ENCODE measurements at regions not wholly inside any gene's neighbourhood (a gene's known extent, or its start where the extent isn't known, plus 50 kb on each side); places are given as distances from the start of the nearest gene placed in this dataset.
"Not testable (repeated sequence)": the region's sequence is repeated elsewhere in the genome, so short reads cannot be mapped to it uniquely, and the experiment has no call there.

DNA sequence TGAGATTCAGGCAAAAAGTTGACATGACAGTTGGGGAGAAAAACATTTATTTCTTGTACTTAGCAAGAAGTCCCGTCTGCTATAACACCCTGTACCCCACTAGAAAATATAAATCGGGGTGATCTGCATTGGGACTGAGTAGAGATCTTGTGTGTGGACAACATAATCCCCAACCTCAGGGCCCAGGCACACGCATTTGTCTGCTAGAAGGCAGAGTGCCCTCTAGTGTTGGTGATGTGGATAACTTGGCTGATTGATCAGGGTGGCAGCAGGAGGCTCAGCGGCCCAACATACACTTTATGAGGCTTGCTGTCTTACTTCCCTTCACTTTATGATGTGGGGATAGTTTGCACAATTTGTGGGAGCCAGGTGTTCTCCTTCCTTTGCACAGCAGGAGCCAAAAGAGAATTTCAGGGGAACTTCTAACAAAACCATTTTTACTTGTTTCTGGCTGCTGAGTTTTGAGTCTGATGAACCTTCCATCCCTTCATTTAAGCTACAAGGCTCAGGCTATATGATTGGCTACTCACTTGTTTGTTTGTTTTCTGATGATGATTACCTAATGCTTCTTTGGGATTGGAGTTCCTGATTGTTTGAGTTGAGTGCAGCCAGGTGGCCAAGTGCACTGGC is 263.2 kb downstream of the DMAC1 start:
- DNase-seq: no peak

DNA sequence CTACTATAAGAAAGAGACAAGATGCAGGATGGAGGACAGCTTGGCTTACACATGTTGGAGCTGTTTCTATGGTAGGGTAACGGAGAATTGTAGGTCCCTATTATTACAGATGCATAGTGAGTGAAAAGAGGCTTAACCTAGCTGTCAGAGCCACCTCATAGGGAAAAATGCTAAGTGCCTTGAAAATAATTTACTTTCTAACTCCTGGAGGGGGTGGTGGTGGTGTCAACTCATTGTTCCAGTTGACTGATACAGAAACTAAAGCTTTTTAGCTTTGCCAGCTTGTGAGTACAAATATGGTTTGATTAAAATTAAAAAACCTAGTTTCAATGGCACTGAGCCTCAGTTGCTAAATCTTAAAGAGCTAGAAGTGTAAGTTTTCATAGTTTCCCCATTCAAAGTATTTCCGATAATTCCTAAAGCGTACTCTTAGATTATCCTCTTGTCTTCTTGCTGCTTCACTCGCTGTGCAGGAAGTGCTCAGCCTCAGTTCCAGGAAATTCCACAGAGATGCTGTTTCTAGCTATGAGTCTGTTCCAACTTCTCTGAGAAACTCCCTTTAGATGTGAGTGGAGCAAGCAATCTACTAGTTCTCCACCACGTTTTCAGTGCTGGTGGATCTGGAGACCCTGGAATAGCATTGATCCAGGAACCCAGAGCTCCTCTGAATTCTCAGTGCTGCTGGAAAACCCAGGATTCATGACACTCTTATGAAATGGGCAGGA is 265.2 kb downstream of the DMAC1 start:
- no peak for DNase-seq

DNA sequence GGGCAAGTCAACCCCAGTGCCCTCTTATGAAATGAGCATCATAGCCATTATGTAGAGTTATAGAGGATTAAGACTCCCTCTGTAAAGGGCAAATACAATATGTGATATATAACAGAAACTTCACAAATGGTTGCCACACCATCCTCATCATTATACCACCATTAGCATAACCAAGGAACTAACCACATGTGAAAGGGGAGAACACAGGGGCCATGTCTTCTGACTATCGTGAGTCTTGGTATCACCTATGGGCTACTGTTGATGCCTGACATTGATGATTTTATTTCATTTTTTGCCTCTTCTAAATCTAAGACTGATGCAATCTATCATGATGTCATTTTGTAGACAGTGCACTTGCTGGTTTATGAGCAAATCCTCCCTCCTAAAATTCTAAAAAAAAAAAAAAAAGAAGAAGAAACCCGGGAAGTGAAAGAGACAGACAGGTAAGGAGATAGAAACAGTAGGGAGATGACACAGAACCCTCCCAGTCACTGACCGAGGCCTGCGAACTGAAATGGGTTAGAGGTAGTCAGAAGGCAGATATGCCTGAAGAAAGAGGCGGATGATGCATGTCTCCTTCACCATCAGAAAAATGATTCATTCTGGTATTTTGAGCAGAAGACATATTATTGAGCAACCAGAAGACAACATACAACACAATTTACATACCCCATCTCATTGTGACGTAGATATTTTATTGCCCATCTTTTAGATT is 266.0 kb downstream of the DMAC1 start:
- DNase-seq: no peak

DNA sequence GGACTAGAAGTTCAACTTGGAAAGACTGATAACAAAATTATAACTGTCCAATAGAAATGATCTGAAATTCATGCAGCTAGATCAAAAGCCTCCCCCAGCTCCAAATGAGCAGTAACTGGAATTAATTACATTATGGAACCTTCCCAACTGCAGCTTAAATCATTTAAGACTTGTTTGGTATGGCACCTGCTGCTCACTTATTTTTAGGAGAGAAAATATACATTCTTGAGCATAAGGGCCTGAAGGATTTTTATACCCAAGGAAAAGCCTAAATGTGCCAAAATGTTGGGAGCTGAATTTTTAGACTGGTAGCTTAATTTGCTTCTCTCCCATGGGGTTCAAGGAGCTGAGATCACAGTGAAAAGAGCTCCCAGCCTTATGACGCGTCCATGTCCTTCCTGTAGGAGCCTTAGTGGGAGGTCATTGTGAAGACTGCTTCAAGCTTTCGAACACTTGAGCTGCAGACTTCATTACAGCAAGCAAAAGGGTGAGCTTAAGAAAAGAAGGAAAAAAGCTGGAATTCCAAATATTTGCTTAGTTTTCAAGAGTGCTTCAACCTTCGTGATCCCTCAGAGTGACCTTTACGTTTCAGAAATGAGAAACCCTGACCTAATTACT is 276.0 kb downstream of the DMAC1 start:
- no peak for DNase-seq

DNA sequence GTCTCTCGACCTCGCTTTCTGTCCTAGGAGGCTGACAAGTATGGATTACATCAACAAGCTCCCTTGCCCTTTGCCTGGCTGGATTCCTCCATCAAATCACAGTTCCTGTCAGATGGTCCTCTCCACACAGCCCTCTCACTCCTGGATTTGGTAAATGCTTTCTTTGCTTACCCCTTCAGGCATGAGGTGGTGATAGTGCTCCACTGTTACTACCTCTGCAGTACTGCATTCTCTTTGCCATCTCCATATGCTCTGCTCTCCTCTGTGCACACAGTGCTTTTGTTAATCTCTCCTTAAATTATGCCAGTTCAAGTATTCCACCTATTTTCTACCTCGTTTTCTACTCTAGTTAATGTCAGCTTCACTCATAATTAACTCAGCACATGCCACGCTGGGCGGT is 279.2 kb downstream of the DMAC1 start:
- no peak for DNase-seq

DNA sequence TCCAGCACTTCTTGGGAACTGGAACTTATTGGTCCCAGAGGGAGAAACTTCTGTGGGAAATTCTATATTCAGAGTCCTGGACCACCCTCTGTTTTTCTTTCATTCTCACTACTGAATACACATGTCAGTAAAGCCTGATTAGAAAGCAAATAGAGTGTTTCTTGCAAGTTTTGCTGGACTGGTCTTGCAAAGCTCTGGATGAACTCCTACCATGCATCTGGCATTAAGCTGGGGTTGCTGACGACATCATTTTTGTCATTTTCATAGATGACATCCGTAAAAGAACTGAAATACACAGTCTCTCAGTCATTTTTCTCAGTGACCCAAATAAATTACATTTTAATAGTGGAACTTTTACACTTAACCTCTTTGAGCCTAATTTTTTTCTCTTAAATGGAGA is 283.2 kb downstream of the DMAC1 start:
- no peak for DNase-seq

DNA sequence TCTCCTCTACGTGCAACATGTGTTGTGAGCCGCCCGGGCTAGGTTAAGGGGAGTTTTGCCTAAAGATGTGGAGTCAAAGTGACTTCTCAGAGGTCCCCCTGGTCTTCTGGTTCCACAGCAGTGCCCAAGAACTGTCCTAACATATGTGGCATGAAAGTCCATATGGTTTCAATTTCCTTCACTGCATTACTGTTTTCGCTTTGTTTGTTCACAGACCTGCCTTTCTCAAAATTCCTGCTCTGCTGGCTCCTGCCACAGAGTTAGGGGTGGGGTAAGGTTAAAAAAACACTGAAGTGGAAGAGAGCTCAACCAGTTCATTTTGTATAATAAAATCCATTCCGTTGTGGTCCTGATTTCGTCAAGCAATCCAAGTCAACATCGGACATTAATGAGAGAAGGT is 289.4 kb downstream of the DMAC1 start:
- no peak for DNase-seq

DNA sequence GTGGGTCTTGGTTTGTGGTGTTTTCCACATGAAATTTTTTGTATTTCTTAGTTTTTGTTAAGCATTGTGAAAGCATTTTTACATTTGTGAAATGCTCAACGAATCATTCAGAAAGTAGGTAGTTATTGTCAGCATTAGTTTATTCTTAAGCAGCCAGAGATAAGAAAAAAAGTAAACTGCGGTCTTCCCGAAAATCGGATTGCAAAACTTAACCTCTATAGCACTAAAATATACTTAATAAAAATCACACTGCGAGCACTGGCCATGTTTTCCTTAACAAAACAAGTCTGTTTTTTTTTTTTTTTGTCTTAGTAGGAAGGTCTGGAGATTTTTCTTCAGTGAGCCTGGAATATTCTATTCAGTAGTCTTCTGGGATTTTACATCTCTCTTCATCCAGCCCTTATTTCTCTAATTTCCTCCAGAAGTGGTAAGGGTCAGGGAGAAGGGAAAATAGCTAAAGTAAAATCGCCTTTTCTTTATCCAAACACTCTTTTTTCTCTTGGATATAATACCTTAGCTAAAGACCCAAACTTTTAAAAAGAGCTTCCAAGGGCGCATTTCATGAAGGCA is 289.9 kb downstream of the DMAC1 start:
- no peak for DNase-seq

DNA sequence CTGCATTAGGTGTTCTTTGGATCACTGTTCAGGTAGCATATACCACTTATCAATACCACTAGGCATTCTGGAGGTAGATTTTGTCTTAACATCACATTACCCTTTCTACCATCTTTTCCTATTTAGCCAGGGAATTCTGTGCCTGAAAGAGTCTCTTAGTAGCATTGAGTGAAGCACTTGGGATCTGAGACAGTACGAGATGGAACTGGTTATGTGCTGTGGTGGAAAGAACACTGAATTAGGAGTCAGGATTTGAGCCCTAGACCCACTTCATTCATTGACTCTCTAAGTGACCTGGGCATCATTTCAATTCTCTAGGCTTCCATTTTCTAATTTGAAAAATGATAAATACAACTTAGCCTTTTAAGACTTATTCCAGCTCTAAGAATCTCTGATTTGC is 291.1 kb downstream of the DMAC1 start:
- DNase-seq: no peak

DNA sequence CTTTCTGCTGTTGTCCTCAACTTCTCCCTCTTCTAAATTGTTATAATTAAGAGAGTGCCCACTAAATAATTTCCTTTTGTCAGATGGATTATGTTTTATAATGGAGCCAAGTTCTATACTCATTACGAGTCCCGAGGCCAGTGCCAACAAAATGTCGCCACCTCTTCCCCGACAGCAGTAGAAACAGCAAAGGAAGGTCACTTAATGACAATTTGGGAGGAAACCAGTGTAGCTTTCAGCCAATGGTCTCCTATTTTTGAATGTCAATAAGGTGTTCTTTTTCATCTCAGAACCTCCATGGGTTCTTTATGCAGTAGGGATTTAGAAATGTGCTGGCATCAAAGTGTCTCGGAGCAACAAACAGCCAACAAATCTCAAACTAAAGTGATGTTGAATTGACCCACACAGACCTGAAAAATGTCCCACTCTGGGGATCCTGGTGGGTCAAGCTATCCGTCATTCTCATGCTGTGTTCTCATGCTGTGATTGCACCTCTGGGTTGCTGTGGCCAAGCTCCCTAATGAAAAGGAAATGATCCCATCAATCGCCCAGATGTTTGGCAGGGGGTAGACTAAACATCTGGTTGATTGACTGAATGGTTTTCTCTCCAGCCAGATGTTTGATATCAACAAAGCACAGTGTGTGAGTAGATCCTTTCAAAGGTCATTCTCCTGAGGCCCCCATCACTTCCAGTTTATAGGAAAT is 291.9 kb downstream of the DMAC1 start:
- no peak for DNase-seq

DNA sequence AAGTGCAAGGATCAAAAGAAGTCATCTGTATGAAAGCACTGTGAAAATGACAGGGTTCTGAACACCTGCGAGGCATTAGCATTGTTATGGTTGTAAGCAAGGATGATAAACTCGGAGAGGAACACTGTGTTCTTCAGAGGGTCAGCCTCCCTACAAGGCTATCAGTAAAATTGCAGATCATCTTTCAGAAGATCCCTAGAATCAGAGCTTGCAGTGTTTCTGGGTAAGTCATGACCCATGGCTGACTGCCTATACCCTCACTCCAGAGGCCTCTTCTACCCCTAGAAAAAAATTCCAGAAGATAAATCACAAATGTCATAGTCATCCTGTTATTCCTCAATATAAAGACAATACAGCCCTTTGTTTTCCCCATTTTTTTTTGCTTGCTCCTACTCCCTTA is 292.6 kb downstream of the DMAC1 start:
- no peak for DNase-seq

DNA sequence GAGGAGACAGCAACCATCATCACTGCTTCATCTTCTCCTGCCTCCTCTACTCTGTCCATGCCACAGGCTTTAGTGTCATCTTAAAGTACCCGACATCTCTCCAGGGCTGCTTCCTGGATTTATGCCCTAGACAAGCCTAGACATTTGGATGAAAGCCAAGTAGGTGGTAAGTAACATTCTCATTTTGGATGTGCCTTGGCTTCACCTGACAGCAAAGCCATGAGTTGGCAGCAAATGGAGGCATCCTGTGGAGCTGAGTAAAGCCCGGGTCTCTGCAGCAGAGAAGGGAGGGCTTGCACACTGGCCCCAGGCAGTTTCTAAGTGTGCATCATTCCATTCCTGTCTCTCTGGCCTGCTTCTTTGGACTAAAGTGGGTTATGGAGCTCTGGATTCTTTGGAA is 299.1 kb downstream of the DMAC1 start:
- peak; percentile 40 to 53 for DNase-seq

DNA sequence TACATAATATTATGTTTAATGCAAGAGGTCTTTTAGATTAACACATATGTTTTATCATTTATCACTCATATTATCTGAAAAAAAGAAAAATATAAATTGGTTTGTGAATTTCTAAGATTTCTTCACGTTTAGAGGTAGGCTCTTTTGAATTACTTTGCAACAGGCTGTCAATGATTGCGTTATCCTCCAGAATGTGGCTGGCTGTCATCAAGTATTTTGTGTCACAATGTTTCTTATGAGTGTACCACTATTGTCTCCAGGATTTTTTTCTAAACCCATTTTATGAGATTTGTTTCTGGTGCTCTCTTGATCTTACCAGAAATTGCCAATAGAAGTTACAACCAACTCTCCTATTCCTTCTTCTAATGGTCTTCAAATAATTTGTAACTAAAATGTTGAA is 307.9 kb downstream of the DMAC1 start:
- no peak for DNase-seq

DNA sequence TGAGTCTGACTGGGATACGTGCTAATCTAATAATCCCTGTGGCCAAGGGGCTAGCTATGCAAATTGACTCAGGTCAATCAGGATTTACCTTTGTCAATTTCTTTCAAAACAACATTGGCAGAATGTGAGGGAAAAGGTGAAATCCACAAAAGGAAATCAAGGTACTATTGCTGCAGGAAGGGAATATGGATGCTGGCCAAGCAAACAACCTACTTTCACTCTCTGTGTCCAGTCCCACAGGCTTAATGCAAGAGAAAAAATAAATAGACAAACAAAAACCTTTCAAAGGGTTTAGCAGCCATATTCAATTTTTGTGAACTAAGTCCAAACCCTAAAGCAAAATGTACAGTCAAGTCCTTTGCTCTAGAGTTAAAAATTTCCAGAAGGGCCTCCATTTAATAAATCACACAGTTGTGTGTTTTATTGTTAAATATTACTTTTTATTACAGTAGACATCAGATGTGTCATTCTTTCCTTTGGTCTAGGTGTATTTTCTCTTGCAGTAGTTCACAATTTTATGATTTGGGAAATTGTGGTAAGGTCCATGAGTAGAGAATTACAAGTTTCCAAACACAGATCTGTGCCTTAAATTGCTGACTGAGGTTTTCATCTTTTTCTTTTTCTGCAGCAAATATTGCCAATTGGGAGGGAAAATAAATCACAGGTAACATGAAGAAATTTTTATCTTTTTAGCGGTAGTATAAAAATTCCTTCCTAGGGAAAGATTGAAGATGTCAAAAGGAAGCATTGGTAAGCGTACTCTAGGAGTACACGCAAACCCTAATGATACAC is 309.1 kb downstream of the DMAC1 start:
- DNase-seq: no peak

DNA sequence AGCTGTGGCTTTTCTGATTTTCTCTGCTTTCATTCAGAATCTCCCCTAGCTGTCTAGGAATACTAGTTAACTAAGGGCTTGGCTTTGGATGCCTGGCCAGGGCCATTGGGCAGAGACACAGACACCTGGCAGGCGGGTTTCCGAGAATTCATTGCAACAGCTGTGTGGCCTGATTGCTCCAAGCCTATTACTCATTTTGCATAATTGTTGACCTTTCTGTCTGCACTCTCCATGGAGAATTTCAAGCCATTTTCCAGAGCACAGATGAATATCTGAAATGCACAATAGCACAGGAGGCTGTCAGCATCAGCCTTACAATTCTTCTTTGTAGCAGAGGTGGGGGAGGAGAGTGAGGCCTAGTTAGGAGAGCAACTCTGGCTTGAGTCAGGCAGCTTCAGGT is 310.5 kb downstream of the DMAC1 start:
- no peak for DNase-seq

DNA sequence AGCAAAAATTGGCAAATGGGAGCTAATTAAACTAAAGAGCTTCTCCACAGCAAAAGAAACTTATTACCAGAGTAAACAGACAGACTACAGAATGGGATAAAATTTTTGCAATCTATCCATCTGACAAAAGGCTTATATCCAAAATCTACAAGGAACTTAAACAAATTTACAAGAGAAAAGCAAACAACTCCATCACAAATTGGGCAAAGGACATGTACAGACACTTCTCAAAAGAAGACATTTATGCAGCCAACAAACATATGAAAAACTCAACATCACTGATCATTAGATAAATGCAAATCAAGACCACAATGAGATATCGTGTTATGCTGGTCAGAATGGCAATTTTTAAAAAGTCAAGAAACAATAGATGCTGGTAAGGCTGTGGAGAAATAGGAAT is 315.6 kb downstream of the DMAC1 start:
- DNase-seq: not testable (repeated sequence)

DNA sequence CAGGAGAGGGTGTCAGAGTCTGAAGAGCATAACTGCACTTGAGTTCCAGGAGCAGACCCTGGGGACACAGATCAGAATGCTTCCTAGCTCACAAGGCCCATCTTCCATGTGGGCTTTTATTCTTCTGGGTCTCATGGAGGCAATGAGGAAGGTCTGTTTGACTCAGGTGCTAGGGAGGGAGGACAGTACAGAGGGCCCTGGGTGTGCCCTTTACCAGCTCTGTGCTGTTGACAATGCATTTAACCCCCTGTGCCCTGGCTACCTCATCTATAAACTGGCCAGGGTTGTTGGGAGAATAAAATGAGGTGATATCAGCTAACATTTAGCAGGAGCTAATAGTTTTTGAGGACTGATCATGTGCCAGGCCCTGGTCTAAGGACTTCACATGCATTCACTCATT is 318.0 kb downstream of the DMAC1 start:
- no peak for DNase-seq

DNA sequence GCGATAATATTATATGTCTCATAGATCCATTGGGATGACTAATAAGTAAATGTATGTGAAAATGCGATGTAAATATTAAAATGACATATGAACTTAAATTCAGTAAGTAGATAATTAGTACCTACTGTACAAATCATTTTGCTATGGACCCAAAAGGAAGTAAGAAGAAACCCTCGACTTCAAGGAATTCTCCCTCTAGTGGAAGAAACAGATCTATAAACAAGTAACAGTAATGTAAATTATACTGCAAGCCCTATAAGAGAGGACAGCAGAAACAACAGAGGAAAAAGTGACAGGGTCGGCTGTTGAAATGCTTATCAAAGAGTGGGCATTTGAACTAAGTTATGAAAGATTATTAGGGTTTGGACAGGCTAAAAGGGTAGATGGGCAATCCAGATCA is 320.3 kb downstream of the DMAC1 start:
- no peak for DNase-seq

DNA sequence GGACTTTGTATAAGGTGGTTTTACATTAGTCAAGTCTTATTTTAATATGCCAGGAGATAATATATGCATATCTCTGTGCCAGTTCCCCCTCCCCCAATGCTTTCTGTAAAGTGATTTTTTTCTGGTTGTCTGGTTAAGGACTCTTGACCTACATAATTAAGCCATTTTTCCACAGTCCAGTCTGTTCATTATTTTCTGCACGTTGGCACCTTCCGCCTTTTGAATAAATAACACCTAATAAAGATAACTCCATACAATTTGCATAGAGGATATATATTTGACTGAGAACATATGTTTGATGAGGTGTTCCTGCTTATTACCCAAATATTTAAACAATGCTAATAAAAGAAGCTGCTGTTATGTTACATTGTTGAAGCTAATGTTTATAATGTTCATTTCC is 320.9 kb downstream of the DMAC1 start:
- no peak for DNase-seq

DNA sequence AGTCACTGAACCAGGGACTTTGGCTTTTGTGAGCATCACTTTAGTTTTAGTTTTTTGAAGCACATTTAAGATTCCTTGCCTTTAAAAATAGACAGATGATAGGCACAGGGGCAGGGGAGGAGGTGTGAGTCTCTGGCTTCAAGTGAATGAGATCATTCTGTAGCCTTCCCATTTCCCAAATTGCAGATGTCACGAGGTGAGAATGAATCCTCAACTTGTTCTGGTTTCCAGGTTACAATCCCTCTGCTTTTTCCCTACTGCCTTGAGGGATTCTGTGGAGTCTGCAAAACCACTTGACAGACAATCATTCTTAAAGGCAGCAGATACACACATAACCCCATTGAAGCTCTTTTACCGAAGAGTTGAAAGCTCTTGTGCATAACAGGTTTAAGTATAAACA is 332.4 kb downstream of the DMAC1 start:
- no peak for DNase-seq

DNA sequence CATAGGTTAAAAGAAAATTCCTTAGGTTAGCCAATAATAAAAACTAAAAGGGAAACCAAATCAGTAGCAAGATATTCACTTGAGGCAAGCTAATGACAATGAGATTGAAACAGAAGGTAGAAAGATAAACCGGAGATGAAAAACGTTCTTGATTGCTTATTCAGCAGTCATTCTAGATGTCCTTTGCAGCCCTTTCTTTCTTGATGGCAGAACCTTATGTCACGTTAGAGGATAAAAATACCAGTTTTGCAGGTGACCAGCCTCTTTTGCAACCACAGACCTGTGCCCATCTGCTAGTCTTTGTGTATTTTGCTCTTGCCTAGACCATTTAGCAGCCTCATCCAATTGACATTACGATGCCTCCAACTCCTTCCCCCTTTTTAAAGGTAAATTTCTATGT is 337.8 kb downstream of the DMAC1 start:
- no peak for DNase-seq

All from cerebellar nuclear complex (tissue), 1 donor.